Astrocyte (in vitro differentiated cells and primary cell): ENCODE measurements at regions not wholly inside any gene's neighbourhood (a gene's known extent, or its start where the extent isn't known, plus 50 kb on each side); places are given as distances from the start of the nearest gene placed in this dataset.

Source experiments
- DNase-seq: peaks from one replicate; pipeline ENCODE4 v3.0.0-alpha.2; 2010; ENCODE audit warnings: low read depth
- FAIRE-seq: peaks from 2 replicates; lab custom pipeline; 2011; peaks lifted over from hg19 to GRCh38; lab: Jason Lieb, UNC
- H2AFZ ChIP-seq: 2 replicates; pipeline ENCODE4 v1.6.0; 2012; ENCODE audit warnings: low read depth, low read length, inconsistent platforms
- H3K27ac ChIP-seq: 2 replicates; pipeline ENCODE4 v1.5.1; 2011; ENCODE audit warnings: low read depth, low read length, inconsistent platforms
- H3K27me3 ChIP-seq: 2 replicates; pipeline ENCODE4 v1.6.0; 2011; ENCODE audit warnings: low read length, inconsistent platforms; ENCODE audit not compliant: insufficient read depth
- H3K36me3 ChIP-seq: 2 replicates; pipeline ENCODE4 v1.5.1; 2011; ENCODE audit warnings: low read length, inconsistent platforms; ENCODE audit not compliant: insufficient read depth
- H3K4me1 ChIP-seq: 2 replicates; pipeline ENCODE4 v1.5.1; 2011; ENCODE audit warnings: low read length, inconsistent platforms; ENCODE audit not compliant: insufficient read depth
- H3K4me2 ChIP-seq: 2 replicates; pipeline ENCODE4 v1.6.0; 2012; ENCODE audit warnings: low read length, inconsistent platforms
- H3K4me3 ChIP-seq: 2 replicates; pipeline ENCODE4 v1.5.1; 2011; ENCODE audit warnings: low read depth, mild to moderate bottlenecking, low read length, inconsistent platforms; ENCODE audit not compliant: insufficient read depth
- H3K79me2 ChIP-seq: 2 replicates; pipeline ENCODE4 v1.6.0; 2012; ENCODE audit warnings: mild to moderate bottlenecking, low read length, inconsistent platforms; ENCODE audit not compliant: insufficient read depth
- H3K9ac ChIP-seq: 2 replicates; pipeline ENCODE4 v1.6.0; 2012; ENCODE audit warnings: mild to moderate bottlenecking, low read length, inconsistent platforms
- H3K9me3 ChIP-seq: 2 replicates; pipeline ENCODE4 v1.5.1; 2012; ENCODE audit warnings: low read depth, mild to moderate bottlenecking, low read length, inconsistent platforms; ENCODE audit not compliant: insufficient read depth
- H4K20me1 ChIP-seq: 2 replicates; pipeline ENCODE4 v1.6.0; 2012; ENCODE audit warnings: low read length, inconsistent platforms; ENCODE audit not compliant: insufficient read depth
- H3K27ac Mint-ChIP-seq: one replicate; pipeline ENCODE4 v1.8.0; 2021; ENCODE audit warnings: mild to moderate bottlenecking, mixed read lengths; ENCODE audit not compliant: unreplicated experiment
- H3K27me3 Mint-ChIP-seq: one replicate; pipeline ENCODE4 v1.8.0; 2021; ENCODE audit warnings: low read depth, mixed read lengths; ENCODE audit not compliant: unreplicated experiment
- H3K36me3 Mint-ChIP-seq: one replicate; pipeline ENCODE4 v1.8.0; 2021; ENCODE audit warnings: low read depth, mixed read lengths; ENCODE audit not compliant: unreplicated experiment
- H3K4me1 Mint-ChIP-seq: one replicate; pipeline ENCODE4 v1.8.0; 2021; ENCODE audit warnings: low read depth, mixed read lengths; ENCODE audit not compliant: unreplicated experiment
- H3K4me3 Mint-ChIP-seq: one replicate; pipeline ENCODE4 v1.8.0; 2021; ENCODE audit warnings: mild to moderate bottlenecking, moderate library complexity, mixed read lengths; ENCODE audit not compliant: unreplicated experiment
- H3K9me3 Mint-ChIP-seq: one replicate; pipeline ENCODE4 v1.8.0; 2021; ENCODE audit warnings: mild to moderate bottlenecking, mixed read lengths; ENCODE audit not compliant: unreplicated experiment
- CTCF ChIP-seq: IDR thresholded peaks from 2 replicates; pipeline ENCODE4 v1.5.1; 2011; ENCODE audit warnings: low read depth, mild to moderate bottlenecking, inconsistent platforms, low read length, moderate library complexity; ENCODE audit not compliant: insufficient read depth
- EZH2 ChIP-seq: IDR thresholded peaks from 2 replicates; pipeline ENCODE4 v1.6.1; 2012; ENCODE audit warnings: mild to moderate bottlenecking, low read length, inconsistent platforms; ENCODE audit not compliant: insufficient read depth

GRCh38 chr3:8369638-8370037, 132.0 kb upstream of the LMCD1 start:
- H3K79me2 ChIP-seq: no peaks in the 10 kb centered on the region
- Mint-ChIP-seq H3K4me1 (peaks cover 4% of the 10 kb centered on the region), H3K9me3 (no peaks in the 10 kb centered on the region), H3K27me3 (peaks cover 5% of the 10 kb centered on the region), H3K4me3 (no peak overlapping the region), H3K27ac (no peak overlapping the region), H3K36me3 (no peaks in the 10 kb centered on the region)
- TF ChIP-seq EZH2 (no peak), CTCF (no peak)
- no peaks in the 10 kb centered on the region for H3K9me3 ChIP-seq
- DNase-seq (no peak), FAIRE-seq (no peak)
- H3K9ac ChIP-seq: no peak overlapping the region
- peaks cover 5% of the 10 kb centered on the region for H4K20me1 ChIP-seq
- no peak overlapping the region for H3K4me3 ChIP-seq
- H3K27me3 ChIP-seq: no peaks in the 10 kb centered on the region
- H3K4me2 ChIP-seq: no peak overlapping the region
- no peak overlapping the region for H2AFZ ChIP-seq
- no peak overlapping the region for H3K27ac ChIP-seq
- H3K4me1 ChIP-seq: peaks cover 17% of the 10 kb centered on the region
- no peaks in the 10 kb centered on the region for H3K36me3 ChIP-seq

GRCh38 chr3:8371085-8371551, 130.5 kb upstream of the LMCD1 start:
- no peaks in the 10 kb centered on the region for H3K9me3 ChIP-seq
- peak overlapping the region; percentile 21 for H3K27ac ChIP-seq
- DNase-seq (peak; percentile 94), FAIRE-seq (peak; percentile 76)
- Mint-ChIP-seq H3K36me3 (no peaks in the 10 kb centered on the region), H3K27ac (no peak overlapping the region), H3K27me3 (peaks cover 8% of the 10 kb centered on the region), H3K4me3 (no peak overlapping the region), H3K9me3 (peaks cover 2% of the 10 kb centered on the region), H3K4me1 (peaks cover 3% of the 10 kb centered on the region)
- no peaks in the 10 kb centered on the region for H3K79me2 ChIP-seq
- no peak overlapping the region for H2AFZ ChIP-seq
- no peaks in the 10 kb centered on the region for H3K27me3 ChIP-seq
- no peaks in the 10 kb centered on the region for H3K36me3 ChIP-seq
- peaks cover 17% of the 10 kb centered on the region for H3K4me1 ChIP-seq
- no peak overlapping the region for H3K9ac ChIP-seq
- TF ChIP-seq EZH2: no peak
- no peak for TF ChIP-seq CTCF
- H3K4me3 ChIP-seq: no peak overlapping the region
- peak overlapping the region; percentile 15 for H3K4me2 ChIP-seq
- peaks cover 5% of the 10 kb centered on the region for H4K20me1 ChIP-seq

GRCh38 chr3:8371960-8372463, 129.6 kb upstream of the LMCD1 start:
- Mint-ChIP-seq H3K27me3 (peaks cover 8% of the 10 kb centered on the region), H3K9me3 (peaks cover 2% of the 10 kb centered on the region), H3K4me3 (no peak overlapping the region), H3K27ac (no peak overlapping the region), H3K36me3 (no peaks in the 10 kb centered on the region), H3K4me1 (peaks cover 2% of the 10 kb centered on the region)
- Histone ChIP-seq H3K79me2 (no peaks in the 10 kb centered on the region), H3K4me3 (no peak overlapping the region), H3K36me3 (no peaks in the 10 kb centered on the region), H2AFZ (no peak overlapping the region), H3K9ac (no peak overlapping the region), H3K4me2 (no peak overlapping the region), H3K27me3 (no peaks in the 10 kb centered on the region), H3K9me3 (no peaks in the 10 kb centered on the region), H4K20me1 (peaks cover 5% of the 10 kb centered on the region), H3K27ac (no peak overlapping the region), H3K4me1 (peaks cover 17% of the 10 kb centered on the region)
- no peak for FAIRE-seq
- no peak for TF ChIP-seq CTCF
- no peak for TF ChIP-seq EZH2
- no peak for DNase-seq
